ENCODE measurements at regions not wholly inside any gene's neighbourhood (a gene's known extent, or its start where the extent isn't known, plus 50 kb on each side); places are given as distances from the start of the nearest gene placed in this dataset.
A peak's percentile ranks its signal among the peaks of the same experiment; 100 is the strongest.
"Not testable (repeated sequence)": the region's sequence is repeated elsewhere in the genome, so short reads cannot be mapped to it uniquely, and the experiment has no call there.

DNA sequence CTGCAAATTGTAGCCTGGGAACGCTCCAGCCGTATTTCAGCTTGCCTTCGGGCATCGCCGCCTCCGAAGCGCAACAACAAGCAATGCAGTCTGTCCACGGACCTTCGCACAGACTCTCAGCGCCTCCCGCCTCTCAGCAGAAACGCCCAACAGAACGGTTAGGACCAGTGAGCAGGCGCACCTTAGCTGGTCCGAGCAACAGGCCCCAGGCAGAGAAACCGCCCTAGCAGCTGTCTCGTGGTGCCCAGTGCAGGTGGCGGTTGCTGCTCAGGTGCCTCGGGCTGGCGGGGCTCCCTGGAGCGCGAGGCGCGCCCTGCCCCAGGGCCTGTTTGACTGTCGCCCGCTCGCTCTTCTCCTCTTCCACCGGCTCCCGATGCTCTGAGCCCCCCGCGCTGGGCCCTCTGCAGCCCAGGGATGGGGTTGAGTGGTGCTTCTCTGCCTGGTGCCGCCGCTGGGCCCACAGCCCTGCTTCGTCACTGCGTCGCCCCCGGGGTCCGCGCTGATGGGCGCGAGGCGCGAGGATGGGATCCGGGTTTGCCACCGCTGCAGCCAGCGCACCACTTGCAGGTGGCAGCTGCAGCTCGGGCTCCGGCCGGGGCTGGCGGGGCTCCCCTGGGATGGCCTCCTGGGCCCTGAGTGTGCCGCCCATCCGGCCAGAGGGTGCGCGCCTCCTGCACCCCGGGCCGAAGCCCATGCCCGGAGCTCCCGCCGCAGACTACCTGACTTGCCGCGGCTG, 268.4 kb upstream of the FRG2C start:
- DNase-seq, result no peak

DNA sequence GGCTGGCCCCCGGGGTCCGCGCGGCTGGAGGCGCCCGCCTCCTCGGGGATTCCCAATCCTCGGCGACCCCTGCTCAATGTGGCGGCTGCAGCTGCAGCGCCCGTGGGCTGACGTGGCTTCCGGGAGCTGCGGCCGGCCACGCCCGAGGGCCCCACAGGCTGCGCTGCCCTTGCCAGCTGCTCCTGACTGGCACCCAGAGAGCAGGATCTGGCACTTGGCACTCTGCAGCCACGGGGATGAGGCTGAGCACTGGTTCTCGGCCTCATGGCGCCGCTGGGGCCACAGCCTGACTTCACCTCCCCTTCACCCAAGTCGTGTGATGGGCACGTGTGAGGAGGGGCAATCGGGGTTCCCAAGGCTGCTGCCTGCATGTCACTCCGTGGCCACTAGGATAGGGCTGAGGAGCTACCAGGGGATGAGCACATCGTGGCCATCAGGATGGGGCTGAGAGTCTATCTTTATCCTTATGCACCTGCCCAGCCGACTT, 267.8 kb upstream of the FRG2C start:
- DNase-seq, result no peak

DNA sequence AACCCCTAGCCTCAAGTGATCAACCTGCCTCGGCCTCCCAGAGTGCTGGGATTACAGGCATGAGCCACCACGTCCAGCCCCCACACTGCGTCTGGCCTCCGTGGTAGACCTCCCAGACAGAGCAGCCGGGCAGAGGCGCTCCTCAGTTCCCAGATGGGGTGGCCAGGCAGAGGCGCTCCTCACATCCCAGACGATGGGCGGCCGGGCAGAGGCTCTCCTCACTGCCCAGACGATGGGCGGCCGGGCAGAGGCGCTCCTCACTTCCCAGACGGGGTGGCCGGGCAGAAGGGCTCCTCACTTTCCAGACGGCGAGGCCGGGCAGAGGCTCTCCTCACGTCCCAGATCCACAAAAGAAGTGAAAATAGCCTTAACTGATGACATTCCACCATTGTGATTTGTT, 266.6 kb upstream of the FRG2C start:
- DNase-seq, result not testable (repeated sequence)

DNA sequence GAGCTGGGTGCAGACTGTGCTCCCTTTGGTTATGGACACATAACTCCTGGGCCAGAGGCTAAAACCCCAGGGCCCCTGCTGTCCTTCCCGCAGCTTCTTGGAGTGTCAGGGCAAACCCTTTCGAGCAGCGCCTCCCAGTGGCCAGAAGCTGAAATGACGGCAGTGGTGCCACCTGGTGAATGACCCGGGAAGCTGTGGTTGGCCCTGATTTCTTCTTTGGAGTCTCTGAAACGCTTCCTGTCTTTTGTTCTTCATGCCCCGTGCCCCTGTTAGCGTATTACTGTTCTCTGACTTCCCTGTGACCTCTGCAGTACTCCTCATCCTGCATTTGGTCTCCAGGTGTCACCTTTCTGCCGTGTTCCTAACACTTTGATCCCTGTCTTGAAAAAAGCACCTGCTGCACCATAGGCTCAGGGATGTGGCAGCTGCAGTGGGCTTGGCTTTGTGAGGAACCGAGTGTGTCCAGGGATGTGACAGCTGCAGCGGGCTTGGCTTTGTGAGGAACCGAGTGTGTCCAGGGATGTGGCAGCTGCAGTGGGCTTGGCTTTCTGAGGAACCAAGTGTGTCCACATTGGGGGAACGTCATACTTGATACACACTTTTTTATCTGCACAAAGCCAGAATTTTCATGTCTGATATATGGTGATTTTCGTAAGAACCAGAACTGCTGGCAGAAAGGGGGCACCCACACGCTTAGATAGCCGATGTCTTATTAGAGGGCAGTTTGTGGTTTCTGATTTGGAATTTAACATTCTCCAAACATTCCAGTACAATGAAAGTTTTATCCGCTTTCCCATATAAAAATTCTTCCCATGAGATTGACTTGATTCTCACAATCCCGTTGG, 241.8 kb upstream of the FRG2C start:
- not testable (repeated sequence) for DNase-seq

DNA sequence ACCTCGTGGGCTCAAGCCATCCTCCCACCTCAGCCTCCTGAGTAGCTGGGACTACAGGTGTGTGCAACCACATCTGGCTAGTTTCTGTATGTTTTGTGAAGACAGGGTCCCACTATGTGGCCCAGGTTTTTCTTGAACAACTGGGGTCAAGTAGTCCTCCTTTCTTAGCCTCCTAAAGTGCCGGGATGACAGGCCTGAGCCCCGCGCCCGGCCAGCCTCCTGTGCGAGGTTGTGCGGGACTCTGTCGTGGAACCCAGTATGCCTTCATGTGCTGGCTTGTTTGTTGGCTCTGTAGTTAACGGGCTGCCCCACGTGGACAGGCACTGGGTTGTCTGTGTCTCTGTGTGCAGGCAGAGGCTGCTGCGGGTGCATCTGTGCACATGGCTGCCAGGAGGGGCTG, 238.7 kb upstream of the FRG2C start:
- not testable (repeated sequence) for DNase-seq

DNA sequence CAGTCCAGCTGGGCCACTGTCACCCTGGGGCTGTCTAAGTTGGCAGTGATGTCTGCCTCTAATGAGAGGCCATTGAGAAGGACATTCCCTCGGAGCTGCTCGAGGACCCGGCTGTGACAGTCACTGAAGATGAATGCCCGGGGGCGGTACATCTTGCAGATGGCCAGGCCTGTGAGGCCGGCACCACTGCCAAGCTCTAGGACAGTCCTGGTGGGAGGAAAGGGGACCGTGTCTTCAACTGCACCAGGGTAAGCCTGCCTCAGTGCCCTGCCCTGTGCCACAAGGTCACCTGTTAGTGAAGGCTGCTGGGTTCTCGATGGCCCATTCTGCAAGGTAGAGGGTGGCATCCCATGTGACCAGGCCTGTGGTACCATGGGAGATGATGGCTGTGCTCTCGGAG, 236.6 kb upstream of the FRG2C start:
- not testable (repeated sequence) for DNase-seq

DNA sequence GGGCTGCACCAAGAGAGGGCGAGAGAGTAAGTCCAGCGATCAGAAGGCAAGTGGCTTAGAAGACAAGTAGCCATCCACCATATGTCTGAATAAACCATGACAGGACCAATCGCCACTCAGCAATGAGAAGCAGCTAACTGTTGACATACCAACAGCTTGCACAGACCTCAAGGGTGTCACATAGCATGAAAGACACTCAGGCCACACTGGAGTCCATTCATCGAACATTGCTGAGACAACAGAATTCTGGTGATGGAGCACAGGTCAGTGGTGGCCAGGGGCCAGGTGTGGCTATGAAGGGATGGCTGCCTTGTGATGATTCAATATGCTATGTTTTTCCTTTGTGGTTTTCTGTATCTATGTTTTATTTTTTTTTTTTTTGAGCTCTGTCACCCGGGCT, 236.2 kb upstream of the FRG2C start:
- DNase-seq, result not testable (repeated sequence)

DNA sequence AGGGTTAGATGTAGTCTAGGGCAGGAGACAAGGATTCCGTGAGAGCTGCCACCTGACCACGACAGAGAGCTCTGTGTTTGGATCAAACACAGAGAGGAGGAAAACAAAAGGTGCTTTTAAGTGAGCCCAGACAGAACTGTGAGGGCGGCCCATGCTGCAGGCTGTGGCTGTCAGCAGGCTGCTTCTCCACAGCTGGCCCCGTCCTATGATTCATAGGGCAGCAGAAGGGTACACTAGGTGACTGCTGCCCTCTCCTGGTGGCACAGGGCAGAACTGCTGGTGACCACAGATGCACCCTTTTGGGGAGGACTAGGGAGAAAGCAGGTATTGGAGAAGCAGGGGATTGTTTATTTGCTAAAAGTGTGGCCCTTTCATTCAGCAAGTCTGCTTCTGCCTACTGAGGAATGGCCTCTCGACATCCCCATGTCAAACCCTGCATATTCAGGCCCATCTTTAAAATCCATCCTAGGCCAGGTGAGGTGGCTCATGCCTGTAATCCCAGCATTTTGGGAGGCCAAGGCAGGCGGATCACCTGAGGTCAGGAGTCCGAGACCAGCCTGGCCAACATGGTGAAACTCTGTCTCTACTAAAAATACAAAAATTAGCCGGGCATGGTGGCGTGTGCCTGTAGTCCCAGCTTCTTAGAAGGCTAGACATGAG, 234.4 kb upstream of the FRG2C start:
- peak; percentile 57 for DNase-seq

DNA sequence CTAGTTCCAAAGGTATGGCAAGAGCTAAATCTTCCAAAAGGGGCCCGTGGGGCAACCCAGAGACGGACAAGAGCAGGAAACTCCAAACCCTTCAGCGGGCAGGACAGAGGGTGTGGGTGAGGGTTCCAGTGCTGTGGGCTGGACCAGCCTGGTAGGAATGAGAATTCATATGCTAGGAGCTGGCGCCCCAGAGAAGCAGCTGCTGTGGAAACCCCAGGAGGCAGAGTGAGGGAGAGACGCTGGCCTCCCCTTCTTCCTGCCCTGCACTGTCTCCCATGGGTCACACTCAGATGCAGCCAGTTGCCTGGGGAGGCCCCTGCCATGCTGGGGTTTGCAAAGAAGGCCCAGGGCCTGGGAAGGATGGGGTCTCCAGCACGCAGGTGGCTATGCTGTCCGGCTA, 233.7 kb upstream of the FRG2C start:
- not testable (repeated sequence) for DNase-seq

DNA sequence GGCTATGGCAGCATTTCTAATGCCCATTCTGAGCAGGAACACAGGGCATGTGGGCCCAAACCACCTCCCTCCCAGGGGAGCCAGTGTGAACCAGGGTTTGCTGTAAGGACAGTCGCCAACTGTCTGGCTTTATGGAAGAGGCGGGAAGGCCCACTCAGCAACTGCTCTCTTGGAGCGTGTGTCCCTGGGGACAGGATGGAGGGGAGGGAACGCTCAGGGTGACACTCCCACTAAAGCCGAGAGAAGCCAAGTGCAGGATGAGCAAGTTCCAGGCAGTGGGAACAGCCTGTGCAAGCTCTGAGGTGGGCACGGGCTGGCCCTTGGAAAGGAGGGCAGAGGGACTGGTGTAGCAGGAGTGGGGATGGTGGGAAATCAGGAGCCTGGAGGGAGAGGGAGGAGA, 233.0 kb upstream of the FRG2C start:
- not testable (repeated sequence) for DNase-seq

DNA sequence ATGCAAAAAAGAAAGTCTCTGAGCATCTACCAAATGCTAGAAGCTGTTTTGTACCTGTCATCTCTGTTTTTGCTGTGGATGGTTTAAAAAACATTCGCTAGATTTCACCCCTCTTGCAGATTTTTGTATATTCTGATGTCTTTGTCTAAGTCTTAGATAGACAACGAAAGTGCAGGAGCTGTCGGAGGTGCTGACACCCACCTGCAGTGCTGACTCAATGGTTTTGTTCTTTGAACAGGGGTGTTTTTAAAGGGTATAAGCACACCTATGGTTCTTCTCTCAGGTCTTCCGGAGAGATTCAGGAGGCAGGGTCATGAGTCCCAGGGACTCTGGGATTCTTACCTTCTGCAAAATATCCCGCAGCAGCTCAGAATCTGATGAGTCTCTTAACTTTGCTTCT, 231.7 kb upstream of the FRG2C start:
- DNase-seq, result not testable (repeated sequence)

DNA sequence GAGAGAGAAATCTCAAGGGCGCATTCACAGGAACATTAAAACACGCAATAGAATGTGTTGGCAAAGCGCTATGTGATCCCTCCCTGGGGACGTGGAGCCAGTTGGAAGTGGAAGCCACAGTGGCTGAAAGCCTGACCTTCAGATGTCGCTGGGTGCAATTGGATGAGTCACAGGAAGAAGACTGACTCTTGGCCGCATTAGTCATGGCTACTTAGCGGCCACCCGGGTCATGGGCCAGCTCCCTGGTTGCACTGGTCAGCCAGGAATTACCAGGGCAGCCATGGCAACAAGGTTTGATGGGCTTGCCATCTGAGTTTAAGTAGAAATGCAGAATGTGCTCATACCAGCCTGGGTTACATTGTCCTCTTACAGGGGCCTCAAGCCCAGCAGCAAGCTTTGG, 231.2 kb upstream of the FRG2C start:
- DNase-seq, result peak; percentile 43

DNA sequence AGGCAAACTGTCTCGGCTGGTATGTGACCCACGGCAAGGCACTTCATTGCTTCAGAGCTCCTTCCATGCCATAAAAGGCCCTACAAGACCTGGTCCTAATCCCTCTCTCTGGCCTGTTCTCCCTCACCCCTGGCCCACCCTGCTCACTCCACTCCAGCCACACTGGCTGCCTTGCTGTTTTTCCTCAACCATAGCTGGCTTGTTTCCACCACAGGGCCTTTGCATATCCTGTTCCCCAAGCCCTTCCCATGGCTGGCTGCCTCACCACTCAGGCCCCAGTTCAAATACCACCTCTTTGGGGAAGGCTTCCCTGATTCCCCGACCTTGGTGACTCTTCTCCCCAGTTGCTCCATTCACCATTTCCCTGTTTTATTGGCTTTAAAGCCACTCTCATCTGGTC, 230.8 kb upstream of the FRG2C start:
- DNase-seq, result not testable (repeated sequence)

DNA sequence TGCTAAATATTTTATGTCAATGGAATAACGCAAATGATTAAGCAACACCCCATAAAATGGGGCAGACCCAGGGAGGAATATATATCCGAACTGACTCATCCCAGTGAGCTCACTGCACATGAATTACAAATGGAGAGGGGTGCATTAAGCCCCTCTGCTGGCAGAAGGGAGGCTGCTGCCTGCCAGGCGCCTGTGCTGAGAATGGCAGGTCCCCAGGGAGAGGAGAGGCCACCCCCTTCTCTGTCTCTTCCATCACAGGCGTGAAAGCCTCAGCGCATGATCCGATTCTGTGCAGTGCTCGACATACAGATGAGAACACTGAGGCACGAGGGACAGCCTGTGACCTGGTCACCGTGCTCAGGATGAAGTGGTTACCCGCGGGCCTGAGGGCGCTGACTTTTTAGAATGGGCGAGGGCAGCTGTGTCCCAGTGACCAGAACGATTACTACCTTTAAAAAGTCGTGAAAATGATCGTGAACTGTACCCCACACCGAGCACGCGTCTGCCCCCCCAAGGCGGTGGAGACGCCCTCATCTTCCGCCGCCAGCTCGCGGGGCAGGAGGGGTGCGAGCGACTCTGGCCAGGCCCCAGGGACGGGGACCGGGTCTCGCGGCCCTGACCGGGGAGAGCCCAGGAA, 229.7 kb upstream of the FRG2C start:
- DNase-seq, result not testable (repeated sequence)

DNA sequence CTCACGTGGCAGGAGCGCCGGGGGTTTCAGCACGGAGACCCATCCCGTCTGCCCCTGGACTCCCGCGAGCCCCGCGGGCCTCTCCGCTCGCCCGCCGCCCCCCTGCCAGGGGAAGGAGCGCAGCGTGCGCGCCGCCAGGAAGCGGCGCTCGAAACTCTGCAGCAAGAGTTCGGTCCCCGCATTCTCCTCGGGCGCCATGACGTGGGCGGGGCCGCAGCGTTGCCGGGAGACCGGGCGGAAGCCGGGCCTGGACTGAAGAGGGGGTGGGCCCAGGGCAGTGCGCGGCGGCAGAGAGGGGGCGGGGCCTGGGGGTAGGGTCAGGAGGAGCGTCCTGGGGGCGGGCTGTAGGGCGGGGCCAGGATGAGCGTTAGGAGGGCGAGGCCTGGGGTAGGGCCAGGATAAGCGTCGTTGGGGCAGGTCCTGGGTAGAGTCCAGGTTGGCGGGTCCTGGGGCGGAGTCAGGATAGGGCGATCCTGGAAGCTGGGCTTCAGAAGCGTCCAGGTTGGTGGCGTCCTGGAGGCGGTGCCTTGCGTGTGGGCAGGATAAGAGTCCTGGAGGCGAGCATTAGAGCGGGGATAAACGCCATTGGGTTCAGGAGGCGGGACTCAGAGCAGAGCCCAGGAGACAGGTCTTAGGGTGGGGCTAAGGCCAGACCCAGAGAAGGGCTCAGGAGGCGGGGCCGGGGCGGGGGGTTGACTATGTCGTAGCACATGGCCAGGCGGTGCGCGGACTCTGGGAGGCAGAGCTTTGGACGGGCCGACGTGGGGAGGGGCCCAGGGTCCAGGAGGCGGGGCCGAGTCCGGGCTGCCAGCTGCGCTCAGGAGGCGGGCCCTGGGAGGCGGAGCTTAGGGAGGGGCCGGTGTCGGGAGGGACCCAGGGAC, 229.0 kb upstream of the FRG2C start:
- DNase-seq, result peak; percentile 100

DNA sequence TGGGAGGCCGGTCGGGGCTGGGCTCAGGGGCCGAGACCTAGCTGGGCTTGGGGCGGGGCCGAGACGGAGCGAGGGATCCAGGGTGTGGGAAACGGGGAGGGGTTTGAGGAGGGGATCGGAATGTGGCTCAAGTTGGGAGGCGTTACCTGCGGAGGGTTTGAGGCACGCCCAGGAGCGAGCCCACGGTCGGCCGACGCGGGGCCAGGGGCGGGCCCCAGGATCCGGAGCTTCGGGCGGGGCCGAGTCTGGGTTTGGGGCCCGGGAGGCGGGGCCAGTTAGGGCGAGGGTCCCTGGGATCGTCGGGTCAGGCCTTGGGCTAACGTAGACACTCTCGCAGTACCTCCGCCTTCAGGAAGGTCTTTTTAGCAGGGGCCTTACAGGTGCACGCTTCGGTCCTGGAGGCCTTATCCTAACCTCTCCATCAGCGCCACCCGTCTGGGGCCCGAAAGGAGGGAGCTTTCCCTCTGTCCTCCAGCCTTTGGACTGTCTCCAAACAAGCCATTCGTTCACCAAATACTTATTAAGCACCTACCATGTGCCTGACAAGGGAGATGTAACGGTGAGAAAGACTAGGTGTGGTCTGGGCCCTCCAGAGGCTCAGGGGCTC, 228.2 kb upstream of the FRG2C start:
- DNase-seq, result peak; percentile 83

DNA sequence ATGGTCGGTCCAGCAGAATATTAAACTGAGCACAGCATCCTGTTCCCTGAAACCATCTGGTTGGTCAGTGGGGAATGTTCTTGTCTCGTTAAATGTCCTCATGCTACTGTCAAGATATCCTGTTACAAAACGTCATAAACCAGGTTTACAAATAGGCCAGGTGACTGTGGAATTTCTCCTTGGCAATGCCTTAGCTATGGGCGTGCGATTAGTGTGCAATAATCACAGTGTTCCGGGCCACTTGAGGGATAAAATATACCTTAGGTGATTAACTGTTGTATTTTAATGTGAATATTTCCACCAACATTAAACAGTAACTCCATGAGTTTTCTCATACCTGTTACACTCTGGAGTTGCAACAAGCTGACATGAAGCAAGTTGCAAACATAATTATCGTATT, 223.1 kb upstream of the FRG2C start:
- DNase-seq, result not testable (repeated sequence)

DNA sequence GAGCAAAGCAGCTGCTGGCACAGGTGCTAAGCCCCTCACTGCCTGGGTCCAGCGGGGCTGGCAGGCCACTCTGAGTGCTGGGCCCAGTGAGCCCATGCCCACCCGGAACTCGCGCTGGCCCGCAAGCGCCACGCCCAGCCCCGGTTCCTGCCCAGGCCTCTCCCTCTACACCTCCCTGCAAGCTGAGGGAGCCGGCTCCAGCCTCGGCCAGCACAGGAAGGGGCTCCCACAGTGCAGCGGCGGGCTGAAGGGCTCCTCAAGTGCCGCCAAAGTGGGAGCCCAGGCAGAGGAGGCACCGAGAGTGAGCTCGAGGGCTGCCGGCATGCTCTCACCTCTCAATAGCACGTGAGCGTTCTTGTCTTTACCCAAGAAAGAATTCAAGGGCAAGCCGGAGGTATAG, 219.5 kb upstream of the FRG2C start:
- not testable (repeated sequence) for DNase-seq

DNA sequence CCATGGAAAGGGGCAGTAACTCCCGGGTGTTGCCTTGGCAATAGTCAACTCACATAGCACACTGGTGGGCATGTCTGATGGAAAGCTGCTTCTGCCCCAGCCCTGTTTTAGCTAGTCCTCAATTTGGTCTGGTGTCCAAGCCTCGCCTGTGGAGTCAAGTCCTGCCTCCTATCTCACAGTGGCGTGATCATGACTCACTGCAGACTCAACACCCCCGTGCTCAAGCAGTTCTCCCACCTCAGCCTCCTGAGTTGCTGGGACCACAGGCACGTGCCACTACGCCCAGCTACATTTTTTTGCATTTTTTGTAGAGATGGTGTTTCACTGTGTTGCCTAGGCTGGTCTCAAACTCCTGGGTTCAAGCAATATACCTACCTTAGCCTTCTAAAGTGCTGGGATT, 218.9 kb upstream of the FRG2C start:
- not testable (repeated sequence) for DNase-seq

DNA sequence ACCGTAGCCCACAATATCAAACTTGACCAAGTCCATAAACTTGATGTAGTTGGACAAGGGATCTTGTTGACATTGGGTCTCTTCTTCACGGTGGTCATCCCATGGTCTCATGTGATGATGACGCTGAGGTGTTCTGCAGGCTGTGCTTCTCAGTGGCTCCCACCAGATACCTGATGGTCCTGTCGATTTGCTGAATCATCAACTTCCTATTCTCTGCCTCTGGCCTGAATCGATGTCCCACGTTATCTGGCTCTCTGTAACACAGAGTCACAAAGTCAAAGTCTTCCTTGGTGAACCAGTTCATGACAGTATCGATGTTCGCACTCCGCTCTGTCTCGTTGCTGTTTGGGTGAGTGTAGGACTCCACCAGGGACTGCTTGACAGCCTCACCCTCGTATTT, 217.2 kb upstream of the FRG2C start:
- not testable (repeated sequence) for DNase-seq

DNA sequence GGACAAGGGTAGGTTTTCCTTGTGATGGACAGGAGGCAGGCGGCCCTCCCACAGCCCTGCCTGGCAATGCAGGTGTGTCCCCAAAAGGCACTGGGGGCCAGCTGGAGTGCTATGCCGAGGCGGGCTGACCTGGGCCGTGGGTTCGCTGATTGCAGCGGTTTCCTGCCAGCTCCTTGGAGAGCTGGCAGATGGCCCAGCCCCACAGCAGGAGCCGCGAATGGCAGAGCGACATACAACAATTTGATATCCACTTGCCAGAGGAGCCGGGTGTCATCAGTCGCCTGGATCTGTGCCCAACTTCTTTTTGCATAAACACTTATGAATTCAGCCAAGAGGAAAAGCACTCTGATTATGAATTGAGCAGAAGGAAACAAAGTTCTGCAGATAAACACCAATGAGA, 210.8 kb upstream of the FRG2C start:
- DNase-seq, result not testable (repeated sequence)

Data from kidney glomerular epithelial cell (primary cell).